GM21360 (cell line): ENCODE measurements at regions not wholly inside any gene's neighbourhood (a gene's known extent, or its start where the extent isn't known, plus 50 kb on each side); places are given as distances from the start of the nearest gene placed in this dataset.

ENCODE experiments used
- ATAC-seq: cut with Tn5 transposase; IDR thresholded peaks from one replicate; pipeline ENCODE4 v1.9.1; 2021; ENCODE audit warnings: mild to moderate bottlenecking, moderate library complexity; ENCODE audit not compliant: unreplicated experiment

- no peak for ATAC-seq
Measured at GRCh38 chr4:111761531-111761930, 383.7 kb upstream of the FAM241A start.

DNA sequence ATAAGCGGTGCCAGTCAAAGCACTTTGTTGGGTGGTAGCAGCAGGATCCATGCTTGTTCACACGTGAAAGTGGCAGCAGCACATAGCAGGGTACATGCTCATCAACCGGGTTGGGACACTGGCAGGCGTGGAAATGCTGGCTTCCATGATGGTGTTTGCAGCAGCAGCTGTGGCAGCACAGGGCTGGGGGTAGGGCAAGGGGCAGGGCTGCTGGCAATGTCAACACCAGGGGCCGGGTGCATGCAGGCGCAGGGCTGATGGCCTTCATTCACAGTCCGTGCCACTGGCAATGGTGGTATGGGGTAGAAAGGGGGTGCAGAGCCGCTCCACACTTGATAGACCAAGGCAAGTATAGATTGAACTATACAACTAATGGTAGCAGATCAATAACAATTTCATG lies 374.7 kb upstream of the FAM241A start:
- no peak for ATAC-seq

- no peak for ATAC-seq
Measured at GRCh38 chr4:111773858-111774257, 371.4 kb upstream of the FAM241A start.

DNA sequence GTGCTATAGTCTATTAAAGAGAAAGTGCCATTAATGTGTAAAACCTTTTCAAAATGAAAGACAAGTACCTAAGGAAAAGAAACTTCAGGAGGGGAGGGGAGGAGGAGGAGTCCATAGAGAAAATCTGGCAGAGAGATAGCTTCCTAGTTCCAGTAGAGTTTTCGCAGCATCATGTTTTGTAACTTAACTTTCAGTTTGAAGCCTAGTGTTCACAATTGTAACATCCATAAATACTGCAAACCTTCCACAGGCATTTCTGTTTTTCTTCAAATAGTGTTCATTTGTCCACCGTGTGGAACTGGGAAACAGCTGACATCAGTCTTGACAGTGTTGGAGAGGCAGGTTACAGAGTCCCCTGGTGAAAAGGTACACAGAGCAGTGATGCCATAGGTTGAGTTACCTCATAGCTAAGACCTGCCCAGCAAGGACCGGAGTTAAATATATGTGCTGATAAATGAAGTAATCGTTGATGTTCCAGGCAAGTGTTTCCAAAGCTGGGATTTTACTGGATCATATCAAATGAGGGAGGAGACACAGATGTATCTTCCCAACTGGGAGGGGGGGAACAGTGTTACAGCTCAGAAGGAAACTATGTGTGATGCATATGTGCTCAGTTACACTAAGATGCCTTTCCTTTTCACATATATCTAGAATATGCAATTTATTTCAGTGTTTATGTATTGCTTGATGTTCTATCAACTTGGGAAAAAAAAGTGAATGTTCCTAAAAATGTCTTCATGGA lies 369.5 kb upstream of the FAM241A start:
- ATAC-seq, result no peak

GRCh38 chr4:111776561-111776960 lies 368.7 kb upstream of the FAM241A start:
- ATAC-seq, result no peak

GRCh38 chr4:111778543-111778942 lies 366.7 kb upstream of the FAM241A start:
- ATAC-seq, result no peak

GRCh38 chr4:111780965-111781364 lies 364.3 kb upstream of the FAM241A start:
- ATAC-seq, result no peak

- ATAC-seq, result no peak
Measured at GRCh38 chr4:111781611-111782010, 363.6 kb upstream of the FAM241A start.

- no peak for ATAC-seq
Measured at GRCh38 chr4:111788099-111788498, 357.2 kb upstream of the FAM241A start.

DNA sequence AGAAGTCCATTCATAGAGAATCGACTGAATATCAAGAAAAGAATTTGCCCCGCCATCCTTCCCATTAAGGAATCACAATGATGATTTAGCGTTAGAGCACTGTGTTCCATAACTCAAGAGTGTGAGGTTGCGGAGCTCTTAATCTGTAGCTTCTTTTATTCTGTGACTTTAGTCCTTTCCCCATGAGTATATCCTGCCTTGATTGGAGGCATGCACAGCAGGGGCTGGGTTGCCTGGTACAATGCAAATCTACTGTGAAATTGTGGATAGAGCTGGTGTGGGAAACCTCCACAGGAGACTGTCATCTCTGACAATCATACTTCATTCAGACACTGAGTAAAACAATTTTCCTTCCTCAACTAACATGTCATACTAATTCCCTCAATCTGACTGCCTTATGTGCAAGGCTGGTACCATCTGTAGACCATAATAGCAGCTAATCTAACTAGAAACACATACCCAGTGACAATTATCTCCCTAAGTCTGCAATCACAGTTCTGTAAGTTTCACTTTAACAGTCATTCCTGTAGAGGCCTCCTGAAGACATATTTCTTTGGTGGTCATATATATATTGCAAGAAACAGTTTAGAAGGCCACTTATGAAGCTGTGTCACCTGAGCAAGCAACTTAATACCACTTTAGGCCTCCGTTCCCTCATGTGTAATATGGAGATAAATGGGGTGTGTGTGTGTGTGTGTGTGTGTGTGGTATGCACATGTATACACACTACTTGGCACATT lies 355.2 kb upstream of the FAM241A start:
- no peak for ATAC-seq

DNA sequence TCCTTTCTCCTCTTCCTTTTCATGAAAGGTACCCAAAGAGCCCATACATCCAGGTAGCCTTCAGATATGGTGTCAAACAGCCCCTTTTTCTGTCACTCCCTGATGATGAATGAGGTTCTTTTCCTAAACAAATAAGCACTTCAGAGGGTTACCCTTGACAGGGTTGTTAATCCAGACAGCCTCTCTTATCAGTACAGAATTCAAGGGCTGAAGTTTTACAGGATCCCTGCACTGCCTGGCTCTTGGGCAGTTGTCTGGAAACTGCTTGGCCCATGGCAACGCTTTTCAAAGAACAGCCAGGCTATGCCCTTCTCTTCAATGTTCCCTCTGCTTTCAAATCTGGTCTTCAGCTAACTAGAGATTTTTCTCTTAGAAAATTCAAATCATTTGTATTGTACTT lies 352.6 kb upstream of the FAM241A start:
- ATAC-seq, result no peak

- no peak for ATAC-seq
Measured at GRCh38 chr4:111793433-111794091, 351.7 kb upstream of the FAM241A start.

- no peak for ATAC-seq
Measured at GRCh38 chr4:111797455-111798163, 347.6 kb upstream of the FAM241A start.

- no peak for ATAC-seq
Measured at GRCh38 chr4:111798840-111799239, 346.4 kb upstream of the FAM241A start.

- no peak for ATAC-seq
Measured at GRCh38 chr4:111800551-111800950, 344.7 kb upstream of the FAM241A start.

GRCh38 chr4:111802191-111802590 lies 343.1 kb upstream of the FAM241A start:
- ATAC-seq, result no peak

GRCh38 chr4:111806331-111806730 lies 338.9 kb upstream of the FAM241A start:
- no peak for ATAC-seq

GRCh38 chr4:111807576-111807975 lies 337.7 kb upstream of the FAM241A start:
- ATAC-seq, result no peak

- ATAC-seq, result no peak
Measured at GRCh38 chr4:111808174-111808573, 337.1 kb upstream of the FAM241A start.

GRCh38 chr4:111811661-111812060 lies 333.6 kb upstream of the FAM241A start:
- ATAC-seq, result no peak

- no peak for ATAC-seq
Measured at GRCh38 chr4:111812114-111812513, 333.1 kb upstream of the FAM241A start.
